SK-N-DZ (cell line): ENCODE measurements at regions not wholly inside any gene's neighbourhood (a gene's known extent, or its start where the extent isn't known, plus 50 kb on each side); places are given as distances from the start of the nearest gene placed in this dataset.
"Not testable (repeated sequence)": the region's sequence is repeated elsewhere in the genome, so short reads cannot be mapped to it uniquely, and the experiment has no call there.

Source experiments
- DNase-seq: peaks from one replicate; pipeline ENCODE4 v3.0.0-alpha.2; 2015; ENCODE audit warnings: low spot score

- no peak for DNase-seq
Observed at GRCh38 chr12:75650595-75651341, 139.4 kb upstream of the KRR1 start.

GRCh38 chr12:75650100-75650499 is 138.7 kb upstream of the KRR1 start:
- no peak for DNase-seq

GRCh38 chr12:75648856-75649255 is 137.4 kb upstream of the KRR1 start:
- no peak for DNase-seq

DNA sequence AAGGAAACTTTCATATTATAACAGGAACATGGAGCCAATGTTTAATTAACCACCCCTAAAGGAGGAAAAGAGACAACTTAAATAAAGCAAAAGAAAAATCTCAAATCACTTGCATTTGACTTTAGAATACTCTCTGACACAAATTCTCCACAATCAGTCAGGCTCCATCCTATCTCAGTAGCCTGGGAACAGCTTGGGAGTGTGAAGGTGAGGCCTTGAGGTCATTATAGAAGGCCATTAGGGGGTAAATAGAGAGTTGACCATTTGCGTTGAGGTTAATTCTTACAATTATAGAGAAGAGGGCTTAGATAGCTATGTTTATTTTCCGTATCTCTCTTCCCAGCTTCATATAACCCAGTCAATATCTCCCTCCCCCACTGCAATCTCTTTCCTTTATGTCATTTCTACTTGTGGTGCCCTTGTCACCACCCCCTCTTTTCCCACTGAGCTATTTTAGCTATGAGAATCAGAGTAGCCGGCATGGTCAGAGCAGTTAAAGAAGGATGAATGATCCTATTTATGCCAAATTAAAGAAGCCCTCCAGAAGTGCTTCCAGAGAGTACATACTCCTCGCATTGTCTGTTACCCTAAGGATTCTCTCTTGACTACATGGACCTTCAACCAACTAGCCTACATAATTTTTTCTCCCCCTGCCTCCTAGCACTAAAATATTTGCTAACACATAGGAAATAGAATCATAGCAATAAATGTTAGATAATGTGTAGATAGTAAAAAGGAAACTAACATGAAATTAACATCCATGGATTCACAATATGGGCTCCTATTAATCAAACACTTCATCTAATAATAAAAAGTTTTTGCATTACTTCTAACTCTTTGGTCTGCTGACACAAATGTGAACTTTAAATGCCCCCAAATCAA is 135.2 kb upstream of the KRR1 start:
- no peak for DNase-seq

- DNase-seq = no peak
Observed at GRCh38 chr12:75644472-75645072, 133.2 kb upstream of the KRR1 start.

DNA sequence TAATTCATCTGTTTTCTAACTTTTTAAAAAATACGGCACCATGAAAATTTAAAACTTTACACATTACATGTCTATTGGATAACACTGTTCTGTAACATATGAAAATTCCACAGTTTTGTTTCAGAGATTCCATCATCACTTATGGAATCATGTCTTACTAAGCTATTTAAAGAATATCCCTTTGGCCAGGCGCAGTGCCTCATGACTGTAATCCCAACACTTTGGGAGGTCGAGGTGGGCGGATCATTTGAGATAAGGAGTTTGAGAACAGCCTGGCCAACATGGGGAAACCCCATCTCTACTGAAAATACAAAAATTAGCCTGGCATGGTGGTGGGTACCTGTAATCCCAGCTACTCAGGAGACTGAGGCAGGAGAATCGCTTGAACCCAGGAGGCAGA is 131.7 kb upstream of the KRR1 start:
- DNase-seq = not testable (repeated sequence)

GRCh38 chr12:75642226-75642625 is 130.8 kb upstream of the KRR1 start:
- no peak for DNase-seq

- DNase-seq = no peak
Observed at GRCh38 chr12:75641031-75641780, 129.8 kb upstream of the KRR1 start.

DNA sequence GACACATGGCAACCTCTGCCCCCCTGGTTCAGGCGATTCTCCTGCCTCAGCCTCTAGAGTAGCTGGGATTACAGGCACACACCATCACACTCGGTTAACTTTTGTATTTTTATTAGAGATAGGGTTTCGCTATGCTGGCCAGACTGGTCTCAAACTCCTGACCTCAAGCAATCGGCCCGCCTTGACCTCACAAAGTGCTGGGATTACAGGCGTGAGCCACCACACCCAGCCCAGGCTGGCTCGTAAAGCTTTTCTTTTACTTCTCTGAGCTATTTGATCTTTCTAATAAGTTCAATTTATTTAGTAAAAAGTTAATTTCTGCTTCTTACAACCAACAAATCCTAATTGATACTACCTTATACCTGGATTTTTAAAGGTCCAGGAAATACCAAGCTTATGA is 127.4 kb upstream of the KRR1 start:
- DNase-seq = no peak

GRCh38 chr12:75636607-75637006 is 125.2 kb upstream of the KRR1 start:
- no peak for DNase-seq

DNA sequence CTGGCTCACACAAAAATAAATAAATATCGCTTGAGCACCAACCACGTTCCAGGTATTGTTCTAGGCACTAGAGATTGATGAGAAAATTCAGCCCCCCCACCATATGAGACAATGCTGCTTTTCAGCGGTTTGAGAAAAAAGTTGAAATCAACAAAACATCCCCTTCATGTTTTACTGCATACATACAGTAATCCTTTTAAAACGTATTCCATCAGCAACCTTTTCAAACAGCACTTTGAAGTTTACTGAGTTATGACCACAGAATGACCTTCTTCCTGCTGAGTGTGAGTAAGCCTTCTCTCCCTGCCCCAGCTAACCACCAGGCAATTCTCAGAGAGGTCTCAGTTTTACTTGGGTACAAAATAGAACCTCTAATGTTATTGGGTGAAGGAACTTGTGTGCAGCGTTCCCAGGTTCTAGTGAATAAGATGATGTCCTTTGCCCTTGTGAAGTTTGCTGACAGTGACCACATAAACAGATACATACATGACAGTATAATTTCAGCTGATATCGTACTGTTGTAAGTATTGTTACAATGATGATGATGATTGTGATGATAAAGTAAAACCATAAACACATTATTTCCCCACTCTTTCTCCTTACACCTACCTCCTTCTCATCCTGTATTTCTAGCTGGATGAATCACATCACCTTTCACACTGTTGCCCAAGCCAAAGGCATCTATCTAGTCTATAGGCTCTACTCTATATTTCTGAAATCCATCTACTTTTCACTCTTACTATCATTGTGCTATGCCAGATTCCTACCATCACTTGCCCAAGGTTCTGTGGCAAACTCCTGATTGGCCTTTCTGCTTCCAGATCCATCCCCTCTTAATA is 124.4 kb upstream of the KRR1 start:
- DNase-seq = no peak

DNA sequence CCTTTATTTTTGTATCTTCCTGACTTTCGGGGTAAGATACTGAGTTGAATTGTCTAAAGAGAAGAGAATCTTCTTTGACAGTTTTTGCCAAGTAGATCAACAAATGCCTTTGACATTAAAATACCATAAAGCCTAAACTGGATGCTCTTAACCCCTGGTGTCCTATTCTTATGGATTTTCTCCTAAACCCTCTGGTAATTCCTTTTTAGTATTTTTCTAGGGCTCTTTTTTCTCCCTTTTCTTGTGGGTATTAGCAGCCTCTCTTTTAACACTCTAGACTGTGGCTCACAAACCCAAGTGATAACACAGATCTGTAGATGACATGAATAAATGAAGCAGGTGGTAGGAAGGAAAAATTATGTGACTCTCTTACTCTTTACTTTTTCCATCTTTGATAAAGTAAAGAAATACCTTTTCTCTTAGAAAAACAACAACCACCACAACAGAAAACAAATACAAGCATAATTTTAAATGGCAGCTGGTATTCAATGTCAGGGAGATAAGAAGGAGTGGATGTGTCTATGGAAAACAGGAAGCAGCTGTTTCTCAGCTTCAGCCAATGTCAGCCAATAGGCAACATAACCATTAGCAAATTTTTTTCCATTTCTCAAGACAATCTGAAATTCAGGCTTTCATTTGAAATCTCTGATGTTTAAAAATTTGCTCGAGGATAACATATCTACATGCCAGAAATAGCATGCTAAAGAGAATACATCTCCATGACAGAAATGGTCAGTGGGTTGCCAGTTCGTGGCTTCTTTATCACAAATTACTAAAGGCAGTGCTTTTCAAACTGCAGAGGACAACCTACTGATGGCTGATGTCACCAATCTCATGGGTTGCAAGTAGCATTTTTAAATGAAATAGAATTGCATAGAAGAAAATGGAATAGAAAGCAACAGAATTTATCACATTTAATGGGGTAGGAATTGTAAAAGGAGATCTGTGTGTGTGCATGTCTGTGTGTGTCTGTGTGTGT is 123.1 kb upstream of the KRR1 start:
- no peak for DNase-seq

- no peak for DNase-seq
Observed at GRCh38 chr12:75633789-75634188, 122.4 kb upstream of the KRR1 start.

- DNase-seq = no peak
Observed at GRCh38 chr12:75632442-75632841, 121.0 kb upstream of the KRR1 start.

DNA sequence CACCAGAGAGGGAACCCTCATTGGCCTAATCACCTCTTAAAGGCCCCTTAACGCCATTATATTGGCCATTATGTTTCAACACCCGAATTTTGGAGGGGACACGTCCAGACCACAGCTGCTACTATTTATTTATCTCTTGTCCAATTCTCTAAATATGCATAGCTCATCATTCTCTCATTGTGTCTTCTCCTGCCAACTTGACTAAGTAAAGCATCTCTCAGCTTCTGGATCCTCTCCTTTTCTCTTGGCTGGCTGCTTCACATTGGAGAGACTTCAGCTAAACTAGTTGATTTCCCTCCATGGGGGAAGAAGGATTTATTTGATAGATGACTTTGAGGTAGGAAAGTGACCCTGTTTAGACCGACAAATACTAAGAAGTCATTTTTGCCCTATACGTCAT is 120.4 kb upstream of the KRR1 start:
- no peak for DNase-seq

DNA sequence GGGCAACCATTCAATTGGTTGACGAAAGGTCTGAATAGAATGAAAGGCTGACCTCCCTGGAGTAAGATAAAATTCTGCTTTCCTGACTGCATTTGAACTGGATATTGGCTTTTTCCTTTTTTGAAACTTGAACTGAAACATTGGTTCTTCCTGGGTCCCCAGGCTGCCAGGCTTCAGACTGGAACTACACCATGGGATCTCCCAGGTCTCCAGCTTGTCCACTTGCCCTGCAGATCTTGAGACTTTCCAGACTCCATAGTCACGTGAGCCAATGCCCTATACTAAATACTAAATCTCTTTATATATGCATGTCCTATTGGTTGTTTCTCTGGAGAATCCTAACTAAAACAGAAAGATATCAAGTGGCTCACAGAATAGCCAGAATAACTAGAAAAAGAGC is 118.7 kb upstream of the KRR1 start:
- DNase-seq = no peak

DNA sequence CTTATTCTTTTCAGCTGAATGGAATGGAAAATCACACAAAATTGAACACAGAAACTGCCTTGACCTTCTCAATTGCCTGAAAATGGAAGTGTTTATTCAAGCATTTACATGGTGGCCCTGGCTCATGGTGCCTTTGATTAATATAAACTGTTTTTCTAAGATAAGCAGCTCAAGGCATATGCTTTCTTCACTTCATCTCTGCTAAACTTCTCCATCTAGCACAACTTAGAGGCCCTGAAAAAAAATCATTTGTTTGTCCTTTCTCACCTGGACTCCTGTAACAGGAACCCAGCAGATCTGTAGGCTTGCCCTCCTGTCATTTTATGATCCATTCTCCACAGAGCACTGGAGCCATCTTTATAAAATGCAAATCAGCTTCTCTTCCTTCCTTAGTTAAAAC is 117.5 kb upstream of the KRR1 start:
- DNase-seq = no peak

DNA sequence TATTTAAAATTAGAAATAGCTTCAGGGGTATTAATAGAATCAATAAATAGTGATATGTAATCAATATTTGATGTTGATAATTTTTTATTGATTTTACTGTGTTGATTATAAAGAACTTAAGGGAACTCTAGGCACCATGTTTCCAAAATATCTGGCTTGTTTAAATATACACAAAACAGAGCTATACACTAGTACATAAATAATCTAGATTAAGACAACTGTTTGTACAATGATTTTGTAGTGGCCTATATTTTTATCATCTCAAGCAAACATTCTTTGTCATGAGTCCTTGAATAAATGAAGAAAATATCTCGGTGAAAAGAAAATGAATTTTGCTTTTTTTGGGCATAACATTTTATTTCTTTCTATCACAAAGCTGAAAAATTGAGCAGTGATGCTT is 117.1 kb upstream of the KRR1 start:
- DNase-seq = no peak

DNA sequence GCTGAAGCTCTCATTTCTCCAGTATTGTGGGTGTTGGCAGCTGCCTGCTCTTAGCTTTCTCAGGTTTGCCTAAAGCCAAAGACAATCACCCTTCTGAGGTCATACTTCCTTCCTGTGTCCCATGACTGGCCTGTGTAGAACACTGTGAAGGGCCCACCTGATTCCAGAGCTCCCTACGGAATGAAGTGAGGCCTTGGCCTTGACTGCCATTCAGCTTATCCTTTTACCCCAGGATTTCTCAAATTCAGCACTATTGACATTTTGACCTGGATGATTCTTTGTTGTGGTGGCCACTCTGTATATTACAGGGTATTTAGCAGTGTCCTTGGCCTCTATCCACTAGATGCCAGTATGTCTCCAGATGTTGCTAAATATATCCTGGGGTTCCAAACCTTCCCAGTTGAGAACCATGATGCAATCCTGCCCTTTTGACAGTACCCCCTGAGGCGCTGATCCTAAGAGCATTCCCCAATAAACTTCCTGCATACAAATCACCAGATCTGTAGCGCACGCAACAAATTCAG is 112.3 kb upstream of the KRR1 start:
- DNase-seq = no peak
